ENCODE measurements at regions not wholly inside any gene's neighbourhood (a gene's known extent, or its start where the extent isn't known, plus 50 kb on each side); places are given as distances from the start of the nearest gene placed in this dataset.

GRCh38 chr6:63140114-63140513 is 71.2 kb upstream of the FKBP1C start:
- intact Hi-C loops (cut with micrococcal nuclease) (no loop called here), in situ Hi-C loops (cut with MboI; ENCODE audit: low sequenced_read_pairs) (no loop called here), dilution Hi-C loops (cut with HindIII; ENCODE audit: low sequenced_read_pairs, unreplicated experiment) (no loop called here)
- no TSS peak for BruUV-seq (replicated peaks)
- CTCF ChIA-PET: no interaction called here
- H3K18ac ChIP-seq (ENCODE audit: low read depth, low read length): no peak overlapping the region
- H2AK9ac ChIP-seq (replicated peaks; ENCODE audit: low read depth, low read length, poor library complexity): no peak overlapping the region
- no peak overlapping the region for H4K91ac ChIP-seq (ENCODE audit: insufficient read depth, low read depth, low read length)
- no peak overlapping the region for H3K4ac ChIP-seq (ENCODE audit: low read depth, low read length)
- no peak overlapping the region for H3K14ac ChIP-seq (replicated peaks; ENCODE audit: low read depth, low read length)
- TF ChIP-seq USF2 (IDR thresholded peaks at IDR 0.05; ENCODE audit: low read depth, low read length) (no peak), MAZ (IDR thresholded peaks at IDR 0.05; ENCODE audit: borderline replicate concordance, low read depth, low read length) (no peak), CHD1 (IDR thresholded peaks at IDR 0.05; ENCODE audit: low read depth, low read length) (no peak), SMC3 (IDR thresholded peaks at IDR 0.05; ENCODE audit: low read depth, low read length) (no peak), ELK1 (IDR thresholded peaks at IDR 0.05; ENCODE audit: borderline replicate concordance, low read depth, low read length) (no peak), RAD21 (IDR thresholded peaks at IDR 0.05; ENCODE audit: low read length) (no peak), CEBPB (IDR thresholded peaks at IDR 0.05; ENCODE audit: low read depth, low read length) (no peak), POLR2A (IDR thresholded peaks at IDR 0.05; ENCODE audit: low read depth, low read length) (no peak), RCOR1 (IDR thresholded peaks at IDR 0.05; ENCODE audit: insufficient replicate concordance, low read length) (no peak), FOS (IDR thresholded peaks at IDR 0.05; ENCODE audit: low read depth, low read length) (no peak)
- no peak overlapping the region for H3K4me3 ChIP-seq (ENCODE audit: insufficient read depth, low read depth, low read length)
- H3K56ac ChIP-seq (ENCODE audit: extremely low read depth, insufficient read depth, low read length): no peak overlapping the region
- H3K9ac ChIP-seq (ENCODE audit: low read depth, low read length): no peak overlapping the region
- H3K27me3 ChIP-seq (ENCODE audit: control insufficient read depth, insufficient read depth, low read length): no peaks in the 10 kb centered on the region
- no peak overlapping the region for H2AFZ ChIP-seq (replicated peaks; ENCODE audit: low read length, poor library complexity)
- DNase-seq (no peak), ATAC-seq (ENCODE audit: low read depth) (no peak)
- no peaks in the 10 kb centered on the region for H3K4me1 ChIP-seq (ENCODE audit: control insufficient read depth, insufficient read depth, low read length)
- no peak overlapping the region for H2BK5ac ChIP-seq (ENCODE audit: low read depth, low read length, poor library complexity, severe bottlenecking)
- no peak overlapping the region for H2BK20ac ChIP-seq (ENCODE audit: low read depth, low read length)
- no peak overlapping the region for H2BK15ac ChIP-seq (ENCODE audit: low read depth, low read length)
- no peaks in the 10 kb centered on the region for H4K20me1 ChIP-seq (ENCODE audit: insufficient read depth, low read length)
- H2BK120ac ChIP-seq (ENCODE audit: low read depth, low read length): no peak overlapping the region
- no peaks in the 10 kb centered on the region for H3K36me3 ChIP-seq (ENCODE audit: control insufficient read depth, insufficient read depth, low read length)
- H4K5ac ChIP-seq (ENCODE audit: low read depth, low read length): no peak overlapping the region
- H3K27ac ChIP-seq (ENCODE audit: insufficient read depth, low read length): no peak overlapping the region
- H3K23ac ChIP-seq (ENCODE audit: low read depth, low read length): no peak overlapping the region
- WGBS, 2 experiments (ENCODE audit: extremely low coverage in 2 of 2, insufficient read length in 1 of 2): 74% methylated on average over 2 of the region's 3 CpGs; no CpG with 5 or more reads in 1 of the 2 experiments
- H4K8ac ChIP-seq (ENCODE audit: low read depth in 2 of 2, low read length in 2 of 2): no peak overlapping the region
- no peak overlapping the region for H2AK5ac ChIP-seq (ENCODE audit: low read depth, low read length)
- peaks cover 5% of the 10 kb centered on the region for H3K9me3 ChIP-seq (ENCODE audit: control insufficient read depth, insufficient read depth, low read length)
- POLR2A ChIA-PET (ENCODE audit: unreplicated experiment): no interaction called here
- H3K79me1 ChIP-seq (ENCODE audit: low read depth in 1 of 2, low read length in 2 of 2): no peaks in the 10 kb centered on the region
- no peaks in the 10 kb centered on the region for H3K9me1 ChIP-seq (ENCODE audit: insufficient read depth, low read length)
- no peak overlapping the region for H3K4me2 ChIP-seq (ENCODE audit: low read depth, low read length)

All from IMR-90 (cell line).